ENCODE measurements at regions not wholly inside any gene's neighbourhood (a gene's known extent, or its start where the extent isn't known, plus 50 kb on each side); places are given as distances from the start of the nearest gene placed in this dataset.

- Histone ChIP-seq H3K9me3 (ENCODE audit: control insufficient read depth, insufficient read depth, low read depth, low read length) (no peaks in the 10 kb centered on the region), H3K27me3 (ENCODE audit: control insufficient read depth, insufficient read depth, low read length) (peaks cover 5% of the 10 kb centered on the region; the same call in 1 of the 2 replicates), H3K4me3 (ENCODE audit: low read depth in 2 of 2, low read length in 2 of 2) (no peak overlapping the region), H3K27ac (ENCODE audit: low read length) (no peak overlapping the region), H3K36me3 (ENCODE audit: control insufficient read depth, insufficient read depth, low read length) (no peaks in the 10 kb centered on the region), H3K4me1 (ENCODE audit: control insufficient read depth, insufficient read depth, low read length) (no peaks in the 10 kb centered on the region)
- CTCF ChIA-PET, result no interaction called here
- TF ChIP-seq TCF7L2 (IDR thresholded peaks at IDR 0.05; ENCODE audit: low read depth, low read length), result no peak
- no peak for TF ChIP-seq POLR2AphosphoS5 (IDR thresholded peaks at IDR 0.05; ENCODE audit: low read depth, low read length)
- TF ChIP-seq SIN3A (IDR thresholded peaks at IDR 0.05; ENCODE audit: borderline replicate concordance, insufficient read depth, low read depth, low read length), result no peak
- no peak for TF ChIP-seq REST (IDR thresholded peaks at IDR 0.05; ENCODE audit: insufficient read depth in 1 of 2, low read depth in 2 of 2, low read length in 1 of 2)
- TF ChIP-seq CTCF (IDR thresholded peaks at IDR 0.05), result no peak
- ATAC-seq, result no peak
- no TSS peak for BruUV-seq (replicated peaks)
- intact Hi-C loops (cut with micrococcal nuclease; ENCODE audit: unreplicated experiment) (no loop called here), in situ Hi-C loops (cut with HindIII; ENCODE audit: low pct_unique_long_range_greater_than_20kb, low sequenced_read_pairs) (no loop called here)
- POLR2A ChIA-PET, result no interaction called here
- DNase-seq (ENCODE audit: low read depth, low spot score), result no peak
Measured at GRCh38 chr3:98709441-98709840, 53.7 kb upstream of the ST3GAL6 start.

GRCh38 chr3:98710067-98710659, 53.0 kb upstream of the ST3GAL6 start:
- intact Hi-C loops (cut with micrococcal nuclease; ENCODE audit: unreplicated experiment) (no loop called here), in situ Hi-C loops (cut with HindIII; ENCODE audit: low pct_unique_long_range_greater_than_20kb, low sequenced_read_pairs) (no loop called here)
- no peaks in the 10 kb centered on the region for H3K4me1 ChIP-seq (ENCODE audit: control insufficient read depth, insufficient read depth, low read length)
- no peaks in the 10 kb centered on the region for H3K9me3 ChIP-seq (ENCODE audit: control insufficient read depth, insufficient read depth, low read depth, low read length)
- H3K36me3 ChIP-seq (ENCODE audit: control insufficient read depth, insufficient read depth, low read length), result no peaks in the 10 kb centered on the region
- H3K27ac ChIP-seq (ENCODE audit: low read length), result no peak overlapping the region
- CTCF ChIA-PET, result interaction anchor here (0.6 kb wide), 1 partner anchor 12 kb away, joined by 5 read pairs; no protein-coding TSS in a partner anchor
- TF ChIP-seq POLR2AphosphoS5 (IDR thresholded peaks at IDR 0.05; ENCODE audit: low read depth, low read length) (no peak), TCF7L2 (IDR thresholded peaks at IDR 0.05; ENCODE audit: low read depth, low read length) (no peak), REST (IDR thresholded peaks at IDR 0.05; ENCODE audit: insufficient read depth in 1 of 2, low read depth in 2 of 2, low read length in 1 of 2) (no peak), CTCF (IDR thresholded peaks at IDR 0.05) (no peak), SIN3A (IDR thresholded peaks at IDR 0.05; ENCODE audit: borderline replicate concordance, insufficient read depth, low read depth, low read length) (no peak)
- ATAC-seq, result no peak
- BruUV-seq (replicated peaks), result no TSS peak
- POLR2A ChIA-PET, result no interaction called here
- DNase-seq (ENCODE audit: low read depth, low spot score), result no peak
- H3K27me3 ChIP-seq (ENCODE audit: control insufficient read depth, insufficient read depth, low read length), result peaks cover 5% of the 10 kb centered on the region; the same call in 1 of the 2 replicates
- no peak overlapping the region for H3K4me3 ChIP-seq (ENCODE audit: low read depth in 2 of 2, low read length in 2 of 2)

Data from Panc1 (cell line).